ENCODE measurements at regions not wholly inside any gene's neighbourhood (a gene's known extent, or its start where the extent isn't known, plus 50 kb on each side); places are given as distances from the start of the nearest gene placed in this dataset.

GRCh38 chr5:25974451-25974850 lies 1063.9 kb downstream of the CDH9 start:
- no peak overlapping the region for H4K5ac ChIP-seq (ENCODE audit: insufficient read length, low read depth, low read length)
- no peak overlapping the region for H3K9ac ChIP-seq (ENCODE audit: extremely low read depth, insufficient read length, low read length)
- Mint-ChIP-seq H3K27me3 (ENCODE audit: low read depth) (no peaks in the 10 kb centered on the region), H3K4me1 (no peaks in the 10 kb centered on the region), H3K27ac (no peak overlapping the region), H3K36me3 (ENCODE audit: insufficient read depth in 1 of 3, low read depth in 3 of 3) (peaks cover 0 to 4% (median 2%) of the 10 kb centered on the region in 3 experiments; a peak in 4 of 7 replicates), H3K9me3 (peaks cover 4 to 6% of the 10 kb centered on the region in 2 experiments; a peak in 4 of 5 replicates), H3K4me3 (no peak overlapping the region)
- no peaks in the 10 kb centered on the region for H3K4me1 ChIP-seq (ENCODE audit: insufficient read depth, low read length)
- no peak overlapping the region for H4K91ac ChIP-seq (ENCODE audit: insufficient read length, low read depth, low read length)
- no peak overlapping the region for H3K18ac ChIP-seq (ENCODE audit: insufficient read length, low read depth, low read length)
- no peak overlapping the region for H2BK20ac ChIP-seq (ENCODE audit: low read depth, low read length, poor library complexity, severe bottlenecking)
- no peaks in the 10 kb centered on the region for H3K79me2 ChIP-seq (ENCODE audit: insufficient read depth, low read length)
- no peak overlapping the region for H2AK5ac ChIP-seq (ENCODE audit: insufficient read length, low read length)
- H2BK5ac ChIP-seq (ENCODE audit: insufficient read length, low read length) = no peak overlapping the region
- no peaks in the 10 kb centered on the region for H4K20me1 ChIP-seq (ENCODE audit: control insufficient read depth, insufficient read depth, insufficient read length)
- H3K79me1 ChIP-seq (ENCODE audit: insufficient read depth, low read depth, low read length, poor library complexity, severe bottlenecking) = no peaks in the 10 kb centered on the region
- DNase-seq = no peak
- no peaks in the 10 kb centered on the region for H3K9me3 ChIP-seq (ENCODE audit: control insufficient read depth, low read depth, low read length)
- H2BK15ac ChIP-seq (ENCODE audit: low read depth, low read length) = no peak overlapping the region
- no peak overlapping the region for H3K14ac ChIP-seq (ENCODE audit: insufficient read depth, low read length)
- WGBS (ENCODE audit: extremely low coverage, insufficient read length, low lambda C conversion rate) = no CpG with 5 or more reads among the region's 1 CpG
- H3K4me2 ChIP-seq (ENCODE audit: insufficient read depth, insufficient read length, low read length) = no peak overlapping the region
- H3K56ac ChIP-seq (ENCODE audit: insufficient read length, low read depth, low read length) = no peak overlapping the region
- no peak overlapping the region for H3T11ph ChIP-seq (ENCODE audit: low read length)
- no peak overlapping the region for H2AFZ ChIP-seq (ENCODE audit: low read length)
- no peak overlapping the region for H3K27ac ChIP-seq (ENCODE audit: insufficient read length, low read depth, low read length)
- no peaks in the 10 kb centered on the region for H3K27me3 ChIP-seq (ENCODE audit: insufficient read depth, low read length)
- no peaks in the 10 kb centered on the region for H3K23me2 ChIP-seq (ENCODE audit: insufficient read length, low read depth, low read length, poor library complexity, severe bottlenecking)
- H3K23ac ChIP-seq (ENCODE audit: insufficient read length, low read depth, low read length) = no peak overlapping the region
- no peak overlapping the region for H2BK120ac ChIP-seq (ENCODE audit: low read depth, low read length, poor library complexity, severe bottlenecking)
- no peak overlapping the region for H4K8ac ChIP-seq (replicated peaks; ENCODE audit: insufficient read length, low read depth, low read length)
- no peak overlapping the region for H3K4ac ChIP-seq (ENCODE audit: low read depth, low read length)
- no peak overlapping the region for H2BK12ac ChIP-seq (ENCODE audit: insufficient read length, low read depth, low read length)
- TF ChIP-seq, protein P1, sequence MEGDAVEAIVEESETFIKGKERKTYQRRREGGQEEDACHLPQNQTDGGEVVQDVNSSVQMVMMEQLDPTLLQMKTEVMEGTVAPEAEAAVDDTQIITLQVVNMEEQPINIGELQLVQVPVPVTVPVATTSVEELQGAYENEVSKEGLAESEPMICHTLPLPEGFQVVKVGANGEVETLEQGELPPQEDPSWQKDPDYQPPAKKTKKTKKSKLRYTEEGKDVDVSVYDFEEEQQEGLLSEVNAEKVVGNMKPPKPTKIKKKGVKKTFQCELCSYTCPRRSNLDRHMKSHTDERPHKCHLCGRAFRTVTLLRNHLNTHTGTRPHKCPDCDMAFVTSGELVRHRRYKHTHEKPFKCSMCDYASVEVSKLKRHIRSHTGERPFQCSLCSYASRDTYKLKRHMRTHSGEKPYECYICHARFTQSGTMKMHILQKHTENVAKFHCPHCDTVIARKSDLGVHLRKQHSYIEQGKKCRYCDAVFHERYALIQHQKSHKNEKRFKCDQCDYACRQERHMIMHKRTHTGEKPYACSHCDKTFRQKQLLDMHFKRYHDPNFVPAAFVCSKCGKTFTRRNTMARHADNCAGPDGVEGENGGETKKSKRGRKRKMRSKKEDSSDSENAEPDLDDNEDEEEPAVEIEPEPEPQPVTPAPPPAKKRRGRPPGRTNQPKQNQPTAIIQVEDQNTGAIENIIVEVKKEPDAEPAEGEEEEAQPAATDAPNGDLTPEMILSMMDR (conservative IDR thresholded peaks at IDR 0.05) = no peak
